ENCODE measurements at regions not wholly inside any gene's neighbourhood (a gene's known extent, or its start where the extent isn't known, plus 50 kb on each side); places are given as distances from the start of the nearest gene placed in this dataset.

GRCh38 chr11:128335729-128336128 lies 251.6 kb downstream of the ETS1 start:
- no peak overlapping the region for H3K9ac ChIP-seq
- CTCF ChIA-PET = interaction anchor here (1.1 to 1.9 kb wide), 3 partner anchors 12 to 121 kb away, joined by 3 to 5 read pairs (median 4); no protein-coding TSS in a partner anchor
- 90% methylated on average over 10 of the region's 10 CpGs for WGBS (ENCODE audit: low lambda C conversion rate)
- H4K20me1 ChIP-seq (ENCODE audit: insufficient read depth) = no peaks in the 10 kb centered on the region
- H2AFZ ChIP-seq (ENCODE audit: low read depth) = 0 out of 2 replicates have a peak overlapping the region, but pooled peaks have one; percentile 50
- POLR2A ChIA-PET = no interaction called here
- DNase-seq = no peak
- H3F3A ChIP-seq (replicated peaks; ENCODE audit: insufficient read depth) = no peaks in the 10 kb centered on the region
- no peak overlapping the region for H3K27ac ChIP-seq (ENCODE audit: low read depth in 2 of 2, low read length in 1 of 2)
- peaks cover 0 to 6% of the 10 kb centered on the region in 2 experiments; a peak in 1 of 4 replicates for H3K4me1 ChIP-seq (ENCODE audit: control insufficient read depth in 1 of 2, insufficient read depth in 2 of 2, low read depth in 1 of 2, low read length in 1 of 2)
- H3K4me3 ChIP-seq (ENCODE audit: low read depth in 2 of 2, low read length in 1 of 2) = no peak overlapping the region
- H3K79me2 ChIP-seq (ENCODE audit: insufficient read depth) = no peaks in the 10 kb centered on the region
- no peaks in the 10 kb centered on the region for H3K36me3 ChIP-seq (replicated peaks in 1 of 2; ENCODE audit: control insufficient read depth in 1 of 2, insufficient read depth in 2 of 2, low read length in 1 of 2)
- TF ChIP-seq TAF1 (IDR thresholded peaks at IDR 0.05; ENCODE audit: borderline replicate concordance, low read depth, low read length) = no peak
- TF ChIP-seq MAX (IDR thresholded peaks at IDR 0.05; ENCODE audit: low read depth) = no peak
- TF ChIP-seq, protein P1, sequence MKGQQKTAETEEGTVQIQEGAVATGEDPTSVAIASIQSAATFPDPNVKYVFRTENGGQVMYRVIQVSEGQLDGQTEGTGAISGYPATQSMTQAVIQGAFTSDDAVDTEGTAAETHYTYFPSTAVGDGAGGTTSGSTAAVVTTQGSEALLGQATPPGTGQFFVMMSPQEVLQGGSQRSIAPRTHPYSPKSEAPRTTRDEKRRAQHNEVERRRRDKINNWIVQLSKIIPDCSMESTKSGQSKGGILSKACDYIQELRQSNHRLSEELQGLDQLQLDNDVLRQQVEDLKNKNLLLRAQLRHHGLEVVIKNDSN (IDR thresholded peaks at IDR 0.05; ENCODE audit: borderline replicate concordance, low read depth) = no peak
- TF ChIP-seq, protein P2, sequence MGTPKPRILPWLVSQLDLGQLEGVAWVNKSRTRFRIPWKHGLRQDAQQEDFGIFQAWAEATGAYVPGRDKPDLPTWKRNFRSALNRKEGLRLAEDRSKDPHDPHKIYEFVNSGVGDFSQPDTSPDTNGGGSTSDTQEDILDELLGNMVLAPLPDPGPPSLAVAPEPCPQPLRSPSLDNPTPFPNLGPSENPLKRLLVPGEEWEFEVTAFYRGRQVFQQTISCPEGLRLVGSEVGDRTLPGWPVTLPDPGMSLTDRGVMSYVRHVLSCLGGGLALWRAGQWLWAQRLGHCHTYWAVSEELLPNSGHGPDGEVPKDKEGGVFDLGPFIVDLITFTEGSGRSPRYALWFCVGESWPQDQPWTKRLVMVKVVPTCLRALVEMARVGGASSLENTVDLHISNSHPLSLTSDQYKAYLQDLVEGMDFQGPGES (IDR thresholded peaks at IDR 0.05; ENCODE audit: low read depth, low read length) = no peak
- TF ChIP-seq MXI1 (IDR thresholded peaks at IDR 0.05; ENCODE audit: low read depth, low read length) = no peak
- TF ChIP-seq, protein P3, sequence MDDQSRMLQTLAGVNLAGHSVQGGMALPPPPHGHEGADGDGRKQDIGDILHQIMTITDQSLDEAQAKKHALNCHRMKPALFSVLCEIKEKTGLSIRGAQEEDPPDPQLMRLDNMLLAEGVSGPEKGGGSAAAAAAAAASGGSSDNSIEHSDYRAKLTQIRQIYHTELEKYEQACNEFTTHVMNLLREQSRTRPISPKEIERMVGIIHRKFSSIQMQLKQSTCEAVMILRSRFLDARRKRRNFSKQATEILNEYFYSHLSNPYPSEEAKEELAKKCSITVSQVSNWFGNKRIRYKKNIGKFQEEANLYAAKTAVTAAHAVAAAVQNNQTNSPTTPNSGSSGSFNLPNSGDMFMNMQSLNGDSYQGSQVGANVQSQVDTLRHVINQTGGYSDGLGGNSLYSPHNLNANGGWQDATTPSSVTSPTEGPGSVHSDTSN (IDR thresholded peaks at IDR 0.05) = no peak
- no peak for TF ChIP-seq YY1 (IDR thresholded peaks at IDR 0.05; ENCODE audit: low read depth)
- TF ChIP-seq RXRA (IDR thresholded peaks at IDR 0.05; ENCODE audit: borderline replicate concordance, low read depth) = no peak
- no peak for TF ChIP-seq TEAD4 (IDR thresholded peaks at IDR 0.05; ENCODE audit: borderline replicate concordance, insufficient read depth)
- no peak for TF ChIP-seq RAD21 (IDR thresholded peaks at IDR 0.05; ENCODE audit: low read length)
- TF ChIP-seq EP300 (IDR thresholded peaks at IDR 0.05; ENCODE audit: borderline replicate concordance in 1 of 2, low read depth in 1 of 2, low read length in 1 of 2) = no peak
- no peak for TF ChIP-seq REST (IDR thresholded peaks at IDR 0.05; ENCODE audit: low read depth, low read length)
- TF ChIP-seq RCOR1 (IDR thresholded peaks at IDR 0.05; ENCODE audit: low read length) = no peak
- TF ChIP-seq NFIC (IDR thresholded peaks at IDR 0.05; ENCODE audit: borderline replicate concordance) = no peak
- TF ChIP-seq FOSL2 (IDR thresholded peaks at IDR 0.05; ENCODE audit: borderline replicate concordance, low read depth) = no peak
- TF ChIP-seq CHD2 (IDR thresholded peaks at IDR 0.05; ENCODE audit: low read length, partially characterized antibody) = no peak
- TF ChIP-seq JUND (IDR thresholded peaks at IDR 0.05) = no peak
- TF ChIP-seq, protein P4, sequence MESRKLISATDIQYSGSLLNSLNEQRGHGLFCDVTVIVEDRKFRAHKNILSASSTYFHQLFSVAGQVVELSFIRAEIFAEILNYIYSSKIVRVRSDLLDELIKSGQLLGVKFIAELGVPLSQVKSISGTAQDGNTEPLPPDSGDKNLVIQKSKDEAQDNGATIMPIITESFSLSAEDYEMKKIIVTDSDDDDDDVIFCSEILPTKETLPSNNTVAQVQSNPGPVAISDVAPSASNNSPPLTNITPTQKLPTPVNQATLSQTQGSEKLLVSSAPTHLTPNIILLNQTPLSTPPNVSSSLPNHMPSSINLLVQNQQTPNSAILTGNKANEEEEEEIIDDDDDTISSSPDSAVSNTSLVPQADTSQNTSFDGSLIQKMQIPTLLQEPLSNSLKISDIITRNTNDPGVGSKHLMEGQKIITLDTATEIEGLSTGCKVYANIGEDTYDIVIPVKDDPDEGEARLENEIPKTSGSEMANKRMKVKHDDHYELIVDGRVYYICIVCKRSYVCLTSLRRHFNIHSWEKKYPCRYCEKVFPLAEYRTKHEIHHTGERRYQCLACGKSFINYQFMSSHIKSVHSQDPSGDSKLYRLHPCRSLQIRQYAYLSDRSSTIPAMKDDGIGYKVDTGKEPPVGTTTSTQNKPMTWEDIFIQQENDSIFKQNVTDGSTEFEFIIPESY (IDR thresholded peaks at IDR 0.05; ENCODE audit: borderline replicate concordance, low read depth) = no peak
- no peak for TF ChIP-seq MEF2A (IDR thresholded peaks at IDR 0.05; ENCODE audit: borderline replicate concordance, low read depth)
- TF ChIP-seq FOXJ3 (CRISPR knock-in tag; IDR thresholded peaks at IDR 0.05) = no peak
- no peak overlapping the region for H3K4me2 ChIP-seq
- no peaks in the 10 kb centered on the region for H3K9me2 ChIP-seq
- H3K9me3 ChIP-seq = no peaks in the 10 kb centered on the region
- H3K27me3 ChIP-seq (ENCODE audit: insufficient read depth) = no peaks in the 10 kb centered on the region

Data from SK-N-SH (cell line).